ENCODE measurements at regions not wholly inside any gene's neighbourhood (a gene's known extent, or its start where the extent isn't known, plus 50 kb on each side); places are given as distances from the start of the nearest gene placed in this dataset.

GRCh38 chr2:203789618-203790017, 78.0 kb upstream of the CTLA4 start:
- no peak for DNase-seq

GRCh38 chr2:203790134-203790852, 77.3 kb upstream of the CTLA4 start:
- DNase-seq, result no peak

GRCh38 chr2:203796248-203797010, 71.1 kb upstream of the CTLA4 start:
- DNase-seq, result no peak

- DNase-seq, result no peak
Observed at GRCh38 chr2:203797276-203797675, 70.3 kb upstream of the CTLA4 start.

GRCh38 chr2:203797712-203798111, 69.9 kb upstream of the CTLA4 start:
- DNase-seq, result no peak

GRCh38 chr2:203798296-203799087, 69.1 kb upstream of the CTLA4 start:
- DNase-seq, result no peak

- no peak for DNase-seq
Observed at GRCh38 chr2:203799908-203800307, 67.7 kb upstream of the CTLA4 start.

- no peak for DNase-seq
Observed at GRCh38 chr2:203800783-203801182, 66.8 kb upstream of the CTLA4 start.

- DNase-seq, result no peak
Observed at GRCh38 chr2:203802342-203803052, 65.1 kb upstream of the CTLA4 start.

- no peak for DNase-seq
Observed at GRCh38 chr2:203803053-203803429, 64.5 kb upstream of the CTLA4 start.

GRCh38 chr2:203804070-203804469, 63.5 kb upstream of the CTLA4 start:
- DNase-seq, result no peak

GRCh38 chr2:203804764-203805485, 62.6 kb upstream of the CTLA4 start:
- DNase-seq, result no peak

GRCh38 chr2:203805486-203805838, 62.1 kb upstream of the CTLA4 start:
- DNase-seq, result no peak

GRCh38 chr2:203806761-203807160, 60.8 kb upstream of the CTLA4 start:
- DNase-seq, result no peak

GRCh38 chr2:203808046-203808750, 59.4 kb upstream of the CTLA4 start:
- no peak for DNase-seq

- no peak for DNase-seq
Observed at GRCh38 chr2:203809084-203809521, 58.5 kb upstream of the CTLA4 start.

GRCh38 chr2:203809991-203810510, 57.5 kb upstream of the CTLA4 start:
- DNase-seq, result no peak

GRCh38 chr2:203811491-203812221, 55.9 kb upstream of the CTLA4 start:
- DNase-seq, result no peak

GRCh38 chr2:203812294-203813221, 55.0 kb upstream of the CTLA4 start:
- no peak for DNase-seq

GRCh38 chr2:203813684-203814083, 53.9 kb upstream of the CTLA4 start:
- DNase-seq, result no peak

All from NCI-H1092 (cell line).